ENCODE measurements at regions not wholly inside any gene's neighbourhood (a gene's known extent, or its start where the extent isn't known, plus 50 kb on each side); places are given as distances from the start of the nearest gene placed in this dataset.

- 89 to 94% methylated on average over 1 of the region's 1 CpG for WGBS, 2 donors (ENCODE audit: low coverage in 1 of 2)
- Histone ChIP-seq H3K9me3 (no peaks in the 10 kb centered on the region), H3K4me3 (no peak overlapping the region), H3K27me3 (no peaks in the 10 kb centered on the region), H3K27ac (no peak overlapping the region), H3K4me1 (no peaks in the 10 kb centered on the region), H3K36me3 (no peaks in the 10 kb centered on the region)
- in situ Hi-C loops (cut with MboI; ENCODE audit: low pct_ligation_motif_present in 1 of 4, low pct_unique_long_range_greater_than_20kb in 1 of 4, low sequenced_read_pairs in 3 of 4): no loop called here
- TF ChIP-seq POLR2AphosphoS5 (IDR thresholded peaks at IDR 0.05) (no peak), CTCF (IDR thresholded peaks at IDR 0.05) (no peak), EP300 (IDR thresholded peaks at IDR 0.05; ENCODE audit: low read depth) (no peak), POLR2A (IDR thresholded peaks at IDR 0.05) (no peak)
- DNase-seq: no peak
- intact Hi-C loops (cut with DNase I; ENCODE audit: low total_unique reads): no loop called here
Measured at GRCh38 chr6:50211582-50211981, 161.9 kb upstream of the DEFB112 start.

- Histone ChIP-seq H3K9me3 (no peaks in the 10 kb centered on the region), H3K27ac (no peak overlapping the region), H3K4me1 (no peaks in the 10 kb centered on the region), H3K27me3 (no peaks in the 10 kb centered on the region), H3K4me3 (no peak overlapping the region), H3K36me3 (no peaks in the 10 kb centered on the region)
- in situ Hi-C loops (cut with MboI; ENCODE audit: low pct_ligation_motif_present in 1 of 4, low pct_unique_long_range_greater_than_20kb in 1 of 4, low sequenced_read_pairs in 3 of 4): no loop called here
- 0 to 11% methylated on average over 1 of the region's 1 CpG for WGBS, 2 donors (ENCODE audit: low coverage in 1 of 2)
- DNase-seq: no peak
- TF ChIP-seq CTCF (IDR thresholded peaks at IDR 0.05) (no peak), POLR2AphosphoS5 (IDR thresholded peaks at IDR 0.05) (no peak), EP300 (IDR thresholded peaks at IDR 0.05; ENCODE audit: low read depth) (no peak), POLR2A (IDR thresholded peaks at IDR 0.05) (no peak)
- intact Hi-C loops (cut with DNase I; ENCODE audit: low total_unique reads): no loop called here
Measured at GRCh38 chr6:50213146-50213545, 163.4 kb upstream of the DEFB112 start.

- TF ChIP-seq EP300 (IDR thresholded peaks at IDR 0.05; ENCODE audit: low read depth) (no peak), CTCF (IDR thresholded peaks at IDR 0.05) (no peak), POLR2A (IDR thresholded peaks at IDR 0.05) (no peak), POLR2AphosphoS5 (IDR thresholded peaks at IDR 0.05) (no peak)
- Histone ChIP-seq H3K36me3 (no peaks in the 10 kb centered on the region), H3K9me3 (no peaks in the 10 kb centered on the region), H3K27me3 (no peaks in the 10 kb centered on the region), H3K27ac (no peak overlapping the region), H3K4me1 (no peaks in the 10 kb centered on the region), H3K4me3 (no peak overlapping the region)
- intact Hi-C loops (cut with DNase I; ENCODE audit: low total_unique reads): no loop called here
- no peak for DNase-seq
- in situ Hi-C loops (cut with MboI; ENCODE audit: low pct_ligation_motif_present in 1 of 4, low pct_unique_long_range_greater_than_20kb in 1 of 4, low sequenced_read_pairs in 3 of 4): no loop called here
- WGBS, 2 donors (ENCODE audit: low coverage in 1 of 2): 34 to 45% methylated on average over 2 of the region's 2 CpGs
Measured at GRCh38 chr6:50214937-50215336, 165.2 kb upstream of the DEFB112 start.

GRCh38 chr6:50217841-50218240, 168.1 kb upstream of the DEFB112 start:
- in situ Hi-C loops (cut with MboI; ENCODE audit: low pct_ligation_motif_present in 1 of 4, low pct_unique_long_range_greater_than_20kb in 1 of 4, low sequenced_read_pairs in 3 of 4) (no loop called here), intact Hi-C loops (cut with DNase I; ENCODE audit: low total_unique reads) (no loop called here)
- DNase-seq: no peak
- TF ChIP-seq CTCF (IDR thresholded peaks at IDR 0.05): no peak
- 57 to 74% methylated on average over 1 to 3 of the region's 3 CpGs for WGBS, 2 donors (ENCODE audit: low coverage in 1 of 2)
- H3K4me3 ChIP-seq: no peak overlapping the region
- H3K9me3 ChIP-seq: no peaks in the 10 kb centered on the region
- no peaks in the 10 kb centered on the region for H3K27me3 ChIP-seq
- H3K27ac ChIP-seq: no peak overlapping the region
- H3K4me1 ChIP-seq: no peaks in the 10 kb centered on the region
- no peaks in the 10 kb centered on the region for H3K36me3 ChIP-seq
